ENCODE measurements at regions not wholly inside any gene's neighbourhood (a gene's known extent, or its start where the extent isn't known, plus 50 kb on each side); places are given as distances from the start of the nearest gene placed in this dataset.
A peak's percentile ranks its signal among the peaks of the same experiment; 100 is the strongest.
"Not testable (repeated sequence)": the region's sequence is repeated elsewhere in the genome, so short reads cannot be mapped to it uniquely, and the experiment has no call there.

DNA sequence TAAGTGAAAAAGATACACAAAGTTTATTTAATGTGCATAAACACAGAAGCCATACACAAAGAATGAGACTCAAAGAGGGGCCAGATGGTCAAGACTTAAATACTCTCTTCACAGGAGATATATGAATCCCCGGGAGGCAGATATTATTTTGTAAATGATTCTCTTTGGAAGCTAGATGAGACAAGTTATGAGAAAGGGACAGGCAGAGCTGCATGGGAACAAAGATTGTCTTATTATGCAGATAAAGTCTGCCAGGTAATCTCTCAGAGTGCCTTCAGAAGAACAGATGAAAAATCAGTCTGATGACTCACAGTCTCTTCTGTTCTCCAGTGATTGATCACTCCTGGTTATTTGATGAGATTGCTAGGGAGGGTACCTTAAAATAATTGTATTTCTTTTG is 89.0 kb downstream of the NAF1 start:
- DNase-seq (ENCODE audit: low read depth, low spot score): no peak

DNA sequence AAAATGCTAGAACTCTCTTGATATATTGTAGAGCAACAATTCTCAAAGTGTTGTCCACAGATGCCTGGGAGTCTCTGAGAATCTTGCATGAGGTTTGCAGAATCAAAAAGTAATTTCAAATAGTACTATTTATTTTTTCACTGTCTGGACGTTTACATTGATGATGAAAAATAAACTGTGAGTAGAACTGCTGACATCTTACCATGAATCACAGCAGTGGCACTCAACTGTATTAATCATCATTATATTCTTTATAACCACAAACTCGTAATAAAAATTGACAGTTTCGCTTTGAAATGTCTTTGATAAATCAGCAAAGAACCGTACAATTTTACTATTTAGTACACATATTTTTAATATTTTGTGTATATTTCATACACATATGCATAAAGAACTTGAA is 94.5 kb downstream of the NAF1 start:
- no peak for DNase-seq (ENCODE audit: low read depth, low spot score)

DNA sequence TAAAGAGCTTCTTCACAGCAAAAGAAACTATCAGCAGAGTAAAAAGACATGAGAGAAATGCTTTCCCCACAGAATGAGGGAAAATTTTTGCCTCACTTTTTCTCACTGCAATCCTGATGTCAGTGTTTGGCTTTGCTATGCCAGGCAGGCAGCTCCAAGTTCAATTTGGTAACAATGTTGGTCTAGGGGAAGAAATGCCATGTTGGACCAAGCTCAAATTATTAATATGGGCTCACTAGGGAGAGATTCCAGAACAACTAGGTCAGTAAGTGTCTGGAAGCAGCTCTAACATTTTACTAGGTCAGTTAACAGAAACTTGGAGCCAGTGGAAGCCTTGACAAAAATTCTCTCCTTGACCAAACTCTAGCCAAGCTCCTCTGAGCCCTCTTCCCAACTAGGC is 95.4 kb downstream of the NAF1 start:
- DNase-seq (ENCODE audit: low read depth, low spot score): no peak

DNA sequence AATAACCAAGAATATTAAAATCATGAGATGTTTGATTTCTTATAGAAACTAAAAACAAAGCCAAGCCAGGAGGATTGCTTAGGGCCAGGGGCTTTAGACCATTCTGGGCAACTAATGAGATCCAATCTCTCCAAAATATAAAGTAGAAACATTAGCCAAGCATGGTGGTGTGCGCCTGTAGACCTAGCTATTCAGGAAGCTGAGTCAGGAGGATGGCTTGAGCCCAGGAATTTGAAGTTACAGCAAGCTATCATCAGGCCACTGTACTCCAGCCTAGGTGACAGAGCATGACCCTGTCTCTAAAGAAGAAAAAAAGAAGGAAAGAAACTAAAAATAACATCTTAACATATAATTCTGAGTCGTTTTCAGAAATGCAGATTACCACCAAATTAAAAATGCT is 96.7 kb downstream of the NAF1 start:
- no peak for DNase-seq (ENCODE audit: low read depth, low spot score)

DNA sequence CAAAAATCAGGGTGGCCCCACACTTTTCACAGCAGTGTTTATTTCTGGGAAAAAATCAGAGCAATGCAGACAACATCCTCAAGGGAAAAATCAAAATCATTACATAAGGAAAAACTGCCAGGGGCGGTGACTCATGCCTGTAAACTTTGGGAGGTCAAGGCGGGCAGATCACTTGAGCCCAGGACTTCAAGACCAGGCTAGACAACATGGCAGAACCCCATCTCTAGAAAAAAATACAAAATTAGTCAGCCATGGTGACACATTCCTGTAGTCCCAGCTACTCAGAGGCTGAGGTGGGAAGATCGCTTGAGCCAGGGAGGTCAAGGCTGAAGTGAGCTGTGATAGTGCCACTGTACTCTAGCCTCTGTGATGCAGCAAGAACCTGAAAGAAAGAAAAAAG is 102.8 kb downstream of the NAF1 start:
- peak; percentile 1 for DNase-seq (ENCODE audit: low read depth, low spot score)

DNA sequence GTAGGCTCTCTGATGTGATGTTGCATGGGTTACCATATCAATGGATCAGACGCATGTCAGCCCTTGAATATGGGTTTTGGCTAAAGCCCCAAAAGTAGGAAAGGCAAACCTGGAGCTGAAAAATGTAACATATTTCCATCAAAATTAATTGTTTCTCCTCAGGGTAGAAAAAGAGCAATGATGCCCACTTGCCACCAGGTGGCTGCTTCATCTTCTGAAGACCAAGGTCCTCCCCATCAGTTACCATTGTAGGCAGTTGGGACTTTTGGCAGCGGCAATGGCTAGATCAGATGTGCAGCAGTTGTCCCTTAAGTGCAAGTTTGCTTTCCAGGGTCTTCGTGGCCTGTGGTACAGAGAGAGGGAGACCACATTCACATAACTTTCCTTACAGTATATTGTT is 118.2 kb downstream of the NAF1 start:
- peak; percentile 26 for DNase-seq (ENCODE audit: low read depth, low spot score)

DNA sequence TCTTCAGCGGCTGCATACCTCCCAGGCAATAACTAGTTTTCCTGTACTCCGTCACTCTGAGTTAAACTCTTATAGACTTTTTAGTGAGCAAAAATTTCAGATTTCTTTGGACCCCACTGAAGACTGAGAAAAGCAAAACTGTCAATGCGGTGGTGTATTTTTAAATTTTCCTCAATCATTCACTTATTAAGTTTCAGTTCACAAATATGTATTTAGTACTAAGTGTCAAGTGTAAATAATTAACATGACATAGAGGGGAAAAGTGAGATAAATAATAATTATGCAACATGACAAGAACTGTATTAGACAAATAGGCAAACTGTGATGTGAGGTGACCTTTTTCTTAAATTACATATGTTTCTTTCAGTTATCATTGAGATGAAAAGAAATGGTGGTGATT is 124.4 kb downstream of the NAF1 start:
- DNase-seq (ENCODE audit: low read depth, low spot score): no peak

DNA sequence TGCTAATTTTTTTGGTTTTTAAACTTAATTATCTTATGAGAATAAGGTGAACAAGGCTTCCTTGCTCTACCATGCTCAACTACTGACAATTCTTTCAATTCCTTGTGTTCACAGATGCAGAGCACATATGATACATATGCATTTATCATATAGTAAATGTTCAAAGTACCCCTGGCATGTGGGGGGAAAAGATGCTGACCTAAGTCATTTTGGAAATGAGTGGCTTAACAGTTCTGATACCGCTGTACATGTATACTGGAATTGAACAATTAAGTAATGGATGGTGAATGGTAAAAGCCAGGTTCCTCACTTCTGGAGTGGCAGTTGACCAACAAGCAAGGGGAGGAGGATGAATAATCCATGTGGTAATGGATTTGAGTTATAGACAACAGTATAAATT is 149.6 kb downstream of the NAF1 start:
- DNase-seq (ENCODE audit: low read depth, low spot score): no peak

DNA sequence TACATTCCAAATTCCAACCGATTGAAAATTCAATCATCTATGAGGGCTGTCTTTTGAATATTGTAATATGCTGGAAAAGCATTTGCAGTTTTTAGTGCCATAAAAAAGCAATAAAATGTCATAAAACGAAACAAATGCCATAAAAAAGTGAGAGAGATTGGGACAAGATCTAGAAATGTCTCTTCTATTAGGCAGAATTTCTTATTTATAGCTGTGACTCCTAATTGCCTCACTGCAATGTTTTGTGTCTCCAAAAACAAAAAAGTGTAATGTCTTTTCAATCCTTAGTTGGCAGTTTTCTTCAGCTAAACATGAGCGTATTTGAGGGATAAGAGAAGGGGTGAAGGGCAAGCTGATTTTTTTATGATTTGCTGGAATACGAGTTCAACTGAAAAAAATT is 153.9 kb downstream of the NAF1 start:
- no peak for DNase-seq (ENCODE audit: low read depth, low spot score)

DNA sequence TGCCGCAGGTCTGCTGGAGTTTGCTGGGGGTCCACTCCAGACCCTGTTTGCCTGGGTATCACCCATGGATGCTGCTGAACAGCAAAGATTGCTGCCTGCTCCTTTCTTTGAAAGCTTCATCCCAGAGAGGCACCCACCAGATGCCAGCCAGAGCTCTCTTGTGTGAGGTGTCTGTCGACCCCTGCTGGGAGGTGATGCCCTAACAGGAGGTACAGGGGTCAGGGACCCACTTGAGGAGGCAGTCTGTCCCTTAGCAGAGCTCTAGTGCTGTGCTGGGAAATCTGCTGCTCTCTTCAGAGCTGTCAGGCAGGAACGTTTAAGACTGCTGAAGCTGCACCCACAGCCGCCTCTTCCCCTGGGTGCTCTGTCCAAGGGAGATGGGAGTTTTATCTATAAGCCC is 162.7 kb downstream of the NAF1 start:
- no peak for DNase-seq (ENCODE audit: low read depth, low spot score)

DNA sequence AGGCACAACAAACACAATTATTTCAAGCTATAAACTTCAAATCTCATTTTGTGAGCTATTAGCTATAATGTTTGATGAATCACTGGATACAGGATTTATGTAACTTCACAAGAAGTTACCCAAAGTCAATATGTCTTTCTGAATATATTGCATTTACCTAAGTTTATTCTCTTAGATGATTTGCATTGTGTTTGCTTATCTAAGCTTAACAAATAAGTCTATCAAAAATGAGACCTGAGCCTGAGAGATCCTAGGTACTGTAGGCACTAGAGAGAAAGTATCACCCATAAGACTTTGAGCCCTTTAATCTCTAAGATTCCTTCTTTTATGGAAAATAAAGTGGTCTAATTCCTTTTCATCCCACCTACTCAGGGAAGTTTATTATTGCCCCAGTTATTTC is 178.2 kb downstream of the NAF1 start:
- no peak for DNase-seq (ENCODE audit: low read depth, low spot score)

DNA sequence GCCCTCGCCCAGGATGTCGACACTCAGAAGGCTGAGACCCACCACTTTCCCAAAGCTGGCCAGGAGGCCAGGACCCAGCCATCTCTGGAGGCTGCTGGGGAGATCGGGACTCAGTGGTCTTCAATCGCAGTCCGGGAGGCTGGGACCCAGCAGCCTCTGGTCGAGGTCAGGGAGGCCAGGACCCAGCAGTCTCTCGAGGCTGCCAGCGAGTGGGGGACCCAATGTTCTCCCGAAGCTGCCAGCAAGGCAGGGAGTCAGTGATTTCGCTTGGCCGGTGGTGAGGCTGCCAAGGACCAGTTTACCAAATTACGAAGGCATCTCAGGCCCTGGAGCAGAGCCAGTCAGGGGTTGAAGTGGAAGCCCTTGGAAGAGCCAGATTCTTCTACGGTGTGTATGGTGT is 181.6 kb downstream of the NAF1 start:
- no peak for DNase-seq (ENCODE audit: low read depth, low spot score)

DNA sequence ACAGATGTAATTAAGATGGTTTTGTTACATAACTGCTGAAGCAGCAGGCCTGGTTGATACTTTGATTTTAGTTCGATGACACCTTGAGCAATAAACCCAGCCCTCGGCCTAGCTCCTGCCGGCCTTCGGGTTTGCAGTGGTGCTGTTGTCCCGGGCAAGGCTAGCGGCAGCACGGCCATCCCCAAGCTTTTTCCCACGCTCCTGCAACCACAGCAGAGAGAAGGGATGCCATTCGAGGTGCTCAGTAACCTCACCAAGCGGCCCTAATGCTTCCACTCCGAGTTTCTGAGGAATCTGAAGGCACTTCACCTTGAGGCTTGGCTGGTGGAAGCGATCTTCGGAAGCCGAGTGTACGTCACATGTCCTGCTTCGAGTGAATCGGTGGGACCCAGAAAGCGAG is 182.1 kb downstream of the NAF1 start:
- DNase-seq (ENCODE audit: low read depth, low spot score): no peak

DNA sequence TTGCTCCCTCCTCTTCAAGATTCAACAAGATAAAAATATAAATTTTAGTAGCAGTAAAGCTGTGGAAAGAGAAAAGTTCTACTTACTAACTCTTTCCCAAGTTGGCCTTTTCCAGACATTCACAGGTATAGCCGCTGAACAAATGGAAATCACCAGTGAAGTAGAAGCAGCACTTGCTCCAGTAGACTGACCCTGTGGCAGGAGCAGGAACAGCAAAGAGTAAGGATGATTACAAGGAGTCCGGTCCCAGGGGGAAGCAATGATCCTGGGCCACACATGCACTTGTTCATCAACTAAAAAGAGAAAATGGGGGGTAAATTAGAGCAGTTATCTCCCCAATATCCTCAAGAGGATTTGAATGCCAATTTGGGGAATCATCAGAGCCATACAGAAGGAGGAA is 184.9 kb downstream of the NAF1 start:
- no peak for DNase-seq (ENCODE audit: low read depth, low spot score)

DNA sequence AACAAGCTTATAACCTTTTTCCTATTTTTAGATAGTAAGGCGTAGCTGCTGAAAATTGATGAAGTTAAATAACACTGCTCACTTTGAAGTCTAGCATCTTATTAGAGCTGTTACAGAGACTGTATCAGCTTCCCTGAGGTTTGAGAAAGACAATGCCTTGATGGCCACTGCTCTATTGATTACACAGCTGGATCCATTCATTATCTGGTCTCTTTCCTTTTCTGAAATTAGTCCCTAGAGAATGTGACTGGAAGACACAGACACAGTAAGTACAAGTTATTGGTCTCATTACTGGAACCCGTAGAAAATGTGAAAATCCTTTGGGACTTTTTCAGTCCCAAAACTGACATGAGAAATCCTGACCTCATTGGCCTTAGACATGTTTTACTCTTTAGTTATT is 188.3 kb downstream of the NAF1 start:
- DNase-seq (ENCODE audit: low read depth, low spot score): no peak

DNA sequence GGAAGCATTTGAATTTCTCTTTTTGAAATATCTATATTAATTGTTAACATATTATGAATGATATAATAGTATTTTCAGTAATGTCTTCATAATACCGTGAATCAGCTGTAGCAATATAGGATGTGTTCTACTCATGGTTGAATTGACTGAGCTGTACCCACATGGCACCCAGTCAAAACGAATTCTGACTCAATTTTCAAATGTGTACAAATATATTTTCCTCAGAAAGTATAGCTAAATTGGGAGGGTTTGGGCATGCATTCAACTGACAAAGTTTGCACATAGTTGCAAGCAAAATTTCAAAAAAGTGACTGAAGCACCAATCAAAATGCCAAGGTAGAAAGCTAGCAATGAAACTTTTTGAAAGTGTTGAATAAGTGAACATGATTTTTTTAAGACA is 188.9 kb downstream of the NAF1 start:
- DNase-seq (ENCODE audit: low read depth, low spot score): no peak

DNA sequence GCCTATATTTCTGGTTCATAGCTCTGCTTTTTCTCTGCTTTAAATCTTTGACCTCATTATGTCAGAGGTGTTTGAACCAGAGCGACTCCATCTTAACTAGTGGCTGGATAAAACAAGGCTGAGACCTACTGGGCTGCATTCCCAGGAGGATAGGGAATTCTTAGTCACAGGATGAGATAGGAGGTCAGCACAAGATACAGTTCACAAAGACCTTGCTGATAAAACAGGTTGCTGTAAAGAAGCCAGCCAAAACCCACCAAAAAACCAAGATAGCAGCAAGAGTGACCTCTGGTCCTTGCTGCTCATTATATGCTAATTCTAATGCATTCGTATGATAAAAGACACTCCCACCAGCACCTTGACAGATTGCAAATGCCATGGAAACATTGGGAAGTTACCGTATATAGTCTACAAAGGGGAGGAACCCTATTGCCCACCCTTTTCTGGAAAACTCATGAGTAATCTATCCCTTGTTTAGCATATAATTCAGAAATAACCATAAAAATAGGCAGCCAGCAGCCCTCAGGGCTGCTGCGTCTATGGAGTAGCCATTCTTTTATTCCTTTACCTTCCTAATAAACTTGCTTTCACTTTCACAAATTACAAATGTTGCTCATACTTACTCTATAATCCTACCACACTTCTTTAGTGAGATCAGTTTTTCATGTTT is 193.9 kb downstream of the NAF1 start:
- no peak for DNase-seq (ENCODE audit: low read depth, low spot score)

DNA sequence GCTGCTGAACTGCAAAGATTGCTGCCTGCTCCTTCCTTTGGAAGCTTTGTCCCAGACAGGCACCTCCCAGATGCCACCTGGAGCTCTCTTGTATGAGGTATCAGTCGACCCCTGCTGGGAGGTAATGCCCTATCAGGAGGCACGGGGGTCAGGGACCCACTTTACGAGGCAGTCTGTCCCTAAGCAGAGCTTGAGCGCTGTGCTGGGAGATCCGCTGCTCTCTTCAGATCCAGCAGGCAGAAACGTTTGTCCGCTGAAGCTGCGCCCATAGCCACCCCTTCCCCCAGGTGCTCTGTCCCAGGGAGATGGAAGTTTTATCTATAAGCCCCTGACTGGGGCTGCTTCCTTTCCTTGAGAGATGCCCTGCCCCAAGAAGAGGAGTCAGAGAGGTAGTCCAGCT is 197.5 kb downstream of the NAF1 start:
- no peak for DNase-seq (ENCODE audit: low read depth, low spot score)

DNA sequence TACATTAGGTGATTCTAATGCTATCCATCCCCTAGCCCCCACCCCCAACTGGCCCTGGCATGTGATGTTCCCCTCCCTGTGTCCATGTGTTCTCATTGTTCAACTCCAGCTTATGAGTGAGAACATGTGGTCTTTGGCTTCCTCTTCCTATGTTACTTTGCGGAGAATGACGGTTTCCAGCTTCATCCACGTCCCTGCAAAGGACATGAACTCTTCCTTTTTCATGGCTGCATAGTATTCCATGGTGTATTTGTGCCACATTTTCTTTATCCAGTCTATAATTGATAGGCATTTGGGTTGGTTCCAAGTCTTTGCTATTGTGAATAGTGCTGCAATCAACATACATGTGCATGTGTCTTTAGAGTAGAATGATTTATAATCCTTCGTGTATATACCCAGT is 200.7 kb downstream of the NAF1 start:
- not testable (repeated sequence) for DNase-seq (ENCODE audit: low read depth, low spot score)

DNA sequence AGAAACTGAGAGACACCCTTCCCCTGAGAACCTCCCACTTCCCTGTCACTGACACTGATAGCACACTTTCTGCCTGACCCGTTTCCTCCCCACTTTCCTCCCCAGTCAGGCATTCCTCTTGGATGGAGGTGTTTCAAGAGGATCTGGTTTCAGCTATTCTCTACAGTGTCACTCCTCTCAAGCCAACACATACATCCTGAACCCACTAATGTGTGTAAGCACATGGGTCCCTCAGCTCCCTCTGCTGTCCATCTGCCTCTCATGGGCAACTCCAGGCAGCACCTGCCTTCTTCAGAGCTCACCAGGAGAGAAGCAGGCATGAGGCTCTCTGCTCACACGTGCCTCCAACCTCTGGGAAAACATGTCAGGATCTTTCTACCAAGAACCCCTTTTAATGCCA is 207.6 kb downstream of the NAF1 start:
- no peak for DNase-seq (ENCODE audit: low read depth, low spot score)

DNA sequence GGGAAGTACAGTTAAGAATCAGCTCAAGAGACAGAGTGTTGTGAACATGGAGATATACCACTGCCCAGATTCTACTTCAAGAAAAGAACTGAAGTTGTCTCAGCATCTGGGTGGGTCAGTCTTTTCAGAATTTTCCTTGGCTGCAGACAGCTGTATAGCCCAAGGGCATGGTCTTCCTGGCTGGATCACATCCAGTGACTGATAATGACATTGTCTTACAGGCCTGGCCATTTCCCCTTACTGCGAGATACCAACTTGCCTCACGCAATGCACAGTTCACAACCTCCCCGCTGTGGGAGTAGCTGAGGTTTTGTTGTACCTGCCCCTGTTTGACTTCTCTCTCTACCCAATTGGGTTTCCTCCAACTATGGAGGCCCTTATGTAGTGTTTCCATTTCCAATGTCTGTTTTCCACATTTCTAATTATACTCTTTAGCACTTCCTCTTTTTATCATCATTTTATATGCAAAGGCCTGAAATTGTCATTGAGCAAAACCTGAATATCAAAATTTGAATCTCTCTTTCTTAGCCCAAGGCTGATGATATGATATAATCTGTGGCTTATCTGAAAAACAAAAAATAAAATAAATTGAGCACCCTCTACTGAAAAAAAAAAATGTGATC is 209.1 kb downstream of the NAF1 start:
- DNase-seq (ENCODE audit: low read depth, low spot score): no peak

DNA sequence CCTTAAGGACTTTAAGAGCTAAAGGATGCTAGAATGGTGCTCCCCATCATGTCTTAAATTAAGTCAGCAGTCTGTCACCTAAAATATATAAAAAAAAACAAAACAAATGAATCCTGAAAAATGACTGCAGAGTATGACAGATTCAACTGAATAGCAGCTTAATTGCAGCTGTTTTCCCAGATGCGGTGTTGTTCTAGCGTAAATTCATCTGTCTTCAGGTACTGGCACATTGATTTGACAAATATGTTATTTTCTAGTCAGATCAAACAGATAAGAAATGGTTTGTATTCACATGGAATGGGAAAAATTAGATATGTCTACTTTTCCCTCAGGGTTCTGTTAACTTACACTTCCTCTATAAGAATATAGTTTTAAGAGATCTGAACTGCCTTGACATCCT is 211.7 kb downstream of the NAF1 start:
- DNase-seq (ENCODE audit: low read depth, low spot score): no peak

DNA sequence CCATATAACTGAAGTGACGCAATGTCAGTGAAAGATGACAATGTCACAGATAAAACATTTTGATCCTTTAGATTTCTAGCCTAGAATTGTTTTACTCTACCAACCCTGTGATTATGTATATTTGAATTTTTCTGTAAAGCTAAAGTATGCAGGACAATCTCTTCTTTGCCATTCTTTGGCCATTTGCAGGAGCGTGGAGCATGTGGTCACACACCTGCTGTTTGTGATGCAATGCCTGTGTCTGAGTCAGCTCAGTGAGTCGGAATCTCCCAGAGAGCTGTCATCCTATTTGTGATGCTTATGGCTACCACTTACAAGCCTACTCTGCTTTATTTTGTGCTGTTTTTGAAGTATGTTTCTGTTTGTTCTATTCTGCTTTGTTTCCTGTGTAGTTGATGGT is 214.5 kb downstream of the NAF1 start:
- peak; percentile 22 for DNase-seq (ENCODE audit: low read depth, low spot score)

DNA sequence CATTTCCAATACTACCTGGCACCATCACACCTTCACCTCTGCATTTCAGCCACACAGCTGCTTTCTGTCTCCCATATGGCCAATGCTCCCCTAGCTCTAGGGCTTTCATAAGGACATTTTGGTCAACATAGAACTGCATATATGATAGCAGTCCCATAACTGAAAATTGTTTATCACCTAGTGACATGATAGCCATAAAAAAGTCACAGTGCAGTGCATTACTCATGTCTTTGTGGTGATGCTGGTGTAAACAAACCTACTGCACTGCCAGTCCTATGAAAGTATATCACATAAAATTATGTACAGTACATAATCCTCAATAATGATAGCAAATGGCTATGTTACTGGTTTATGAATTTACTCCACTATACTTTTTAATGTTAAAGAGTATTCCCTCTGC is 221.0 kb downstream of the NAF1 start:
- no peak for DNase-seq (ENCODE audit: low read depth, low spot score)
